Naive thymus-derived CD4-positive, alpha-beta T cell (primary cell): ENCODE measurements at regions not wholly inside any gene's neighbourhood (a gene's known extent, or its start where the extent isn't known, plus 50 kb on each side); places are given as distances from the start of the nearest gene placed in this dataset.

ENCODE experiments used
- ATAC-seq: fragments of 150-1000 bp; cut with Tn5 transposase; 2 replicates; pipeline ENCODE4 v1.10.0; 2021; ENCODE audit warnings: mild to moderate bottlenecking, moderate library complexity
- CTCF ChIA-PET: fragments of 350-600 bp; sonication (Branson Sonifier 250); formaldehyde crosslinking; loops from one replicate; lab custom pipeline; 2021; ENCODE audit warnings: antibody characterized with exemption; lab: Charles Lee
- POLR2A ChIA-PET: fragments of 350-600 bp; sonication (Branson Sonifier 250); formaldehyde crosslinking; loops from one replicate; lab custom pipeline; 2021; ENCODE audit warnings: antibody characterized with exemption, inconsistent platforms; lab: Charles Lee
- DNase-seq, 9 donors: peaks; one replicate each; pipeline versions ENCODE4 v3.0.0 to v3.0.0-alpha.2; 2020 to 2022; ENCODE audit warnings: mixed read lengths in 1 of 9
- H3K27ac ChIP-seq: one replicate; pipeline ENCODE4 v1.7.0; 2013; ENCODE audit warnings: mild to moderate bottlenecking, low read depth, low read length, moderate library complexity
- H3K27me3 ChIP-seq, 2 donors: one replicate each; pipeline ENCODE4 v1.7.0; 2013; ENCODE audit warnings: low read length in 2 of 2, mild to moderate bottlenecking in 2 of 2, moderate library complexity in 2 of 2; ENCODE audit not compliant: control insufficient read depth in 2 of 2, insufficient read depth in 2 of 2
- H3K36me3 ChIP-seq, 3 experiments: 1 replicate in 2 of 3; 2 replicates in 1 of 3; pipeline ENCODE4 v1.7.0; 2013; ENCODE audit warnings: low read length in 3 of 3, mild to moderate bottlenecking in 3 of 3, moderate library complexity in 1 of 3; ENCODE audit not compliant: insufficient read depth in 3 of 3, control insufficient read depth in 2 of 3
- H3K4me1 ChIP-seq, 2 donors: one replicate each; pipeline ENCODE4 v1.7.0; 2013; ENCODE audit warnings: low read length in 2 of 2, mild to moderate bottlenecking in 2 of 2, moderate library complexity in 1 of 2; ENCODE audit not compliant: control insufficient read depth in 2 of 2, insufficient read depth in 2 of 2
- H3K4me3 ChIP-seq: 2 replicates; pipeline ENCODE4 v1.7.0; 2013; ENCODE audit warnings: mild to moderate bottlenecking, low read length
- H3K9me3 ChIP-seq, 3 experiments: 1 replicate in 2 of 3; 2 replicates in 1 of 3; pipeline ENCODE4 v1.7.0; 2013; ENCODE audit warnings: low read length in 3 of 3; ENCODE audit not compliant: control insufficient read depth in 2 of 3
- H3K27ac Mint-ChIP-seq, 9 donors: one replicate each; pipeline ENCODE4 v1.8.0; 2020 to 2022; ENCODE audit warnings: mixed read lengths in 9 of 9, mild to moderate bottlenecking in 8 of 9, moderate library complexity in 5 of 9, inconsistent platforms in 2 of 9
- H3K27me3 Mint-ChIP-seq, 5 donors: one replicate each; pipeline ENCODE4 v1.8.0; 2021 to 2022; ENCODE audit warnings: mixed read lengths in 5 of 5, mild to moderate bottlenecking in 1 of 5
- H3K36me3 Mint-ChIP-seq, 5 donors: one replicate each; pipeline ENCODE4 v1.8.0; 2020 to 2022; ENCODE audit warnings: mixed read lengths in 5 of 5, mild to moderate bottlenecking in 3 of 5, inconsistent platforms in 1 of 5
- H3K4me1 Mint-ChIP-seq, 7 donors: one replicate each; pipeline ENCODE4 v1.8.0; 2020 to 2022; ENCODE audit warnings: mixed read lengths in 7 of 7, mild to moderate bottlenecking in 3 of 7, inconsistent platforms in 1 of 7
- H3K4me3 Mint-ChIP-seq, 10 donors: one replicate each; pipeline ENCODE4 v1.8.0; 2020 to 2022; ENCODE audit warnings: mild to moderate bottlenecking in 10 of 10, mixed read lengths in 10 of 10, moderate library complexity in 6 of 10, inconsistent platforms in 2 of 10
- H3K9me3 Mint-ChIP-seq, 11 donors: one replicate each; pipeline ENCODE4 v1.8.0; 2020 to 2022; ENCODE audit warnings: mixed read lengths in 11 of 11, mild to moderate bottlenecking in 4 of 11, inconsistent platforms in 1 of 11, moderate library complexity in 1 of 11
- intact Hi-C, 2 donors: fragments of 100-400 bp; cut with micrococcal nuclease; formaldehyde crosslinking; loops; one replicate each; pipeline ENCODE4 v1.15.1; 2023

GRCh38 chr3:30356866-30357753 is 249.3 kb upstream of the TGFBR2 start:
- H3K27ac ChIP-seq = no peak overlapping the region
- DNase-seq (no peak), ATAC-seq (no peak)
- intact Hi-C loops = loop anchor here (10.0 kb wide), 3 partner anchors 858 to 1748 kb away; partner anchors contain the start of genes STT3B (in 2 of the 2) and GPD1L (in 1 of the 2)
- Mint-ChIP-seq H3K27ac (peak overlapping the region in 4 of 9 donors; percentile 46 to 83 (median 68)), H3K27me3 (peaks cover 0 to 40% (median 0%) of the 10 kb centered on the region in 5 donors), H3K9me3 (peaks cover 0 to 4% (median 0%) of the 10 kb centered on the region in 11 donors), H3K36me3 (peaks cover 0 to 14% (median 0%) of the 10 kb centered on the region in 5 donors), H3K4me3 (peak overlapping the region in 2 of 10 donors; percentile 20 to 32), H3K4me1 (peaks cover 30 to 75% (median 61%) of the 10 kb centered on the region in 7 donors)
- H3K4me3 ChIP-seq = no peak overlapping the region
- peaks cover 36 to 44% of the 10 kb centered on the region in 2 donors for H3K4me1 ChIP-seq
- no peaks in the 10 kb centered on the region for H3K27me3 ChIP-seq
- H3K9me3 ChIP-seq = no peaks in the 10 kb centered on the region
- ChIA-PET POLR2A (interaction anchor here (0.6 to 2.4 kb wide), 5 partner anchors 13 to 336 kb away, joined by 3 to 12 read pairs (median 4); partner anchors contain the start of gene TGFBR2), CTCF (no interaction called here)
- no peaks in the 10 kb centered on the region for H3K36me3 ChIP-seq

DNA sequence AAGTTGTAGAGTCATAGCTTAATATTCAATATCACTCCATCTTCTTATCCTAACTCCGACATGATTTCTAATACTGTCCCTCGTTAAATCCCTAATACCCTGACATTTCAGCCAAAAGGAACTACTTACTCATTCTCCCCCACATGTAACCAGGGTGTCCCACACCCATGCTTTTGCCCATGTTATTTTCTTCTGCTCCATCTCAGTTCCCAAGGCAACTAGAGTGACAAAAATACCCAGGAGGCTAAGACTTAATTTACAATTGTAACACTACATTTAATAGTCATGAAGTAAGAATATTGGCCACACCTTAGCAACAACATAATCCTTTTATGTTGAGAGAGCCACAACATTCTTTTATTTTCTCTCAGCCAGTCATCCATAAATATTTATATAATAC is 248.5 kb upstream of the TGFBR2 start:
- CTCF ChIA-PET = no interaction called here
- intact Hi-C loops = loop anchor here (10.0 kb wide), 3 partner anchors 857 to 1747 kb away; partner anchors contain the start of genes STT3B (in 2 of the 2) and GPD1L (in 1 of the 2)
- Histone ChIP-seq H3K27me3 (no peaks in the 10 kb centered on the region), H3K27ac (no peak overlapping the region), H3K9me3 (no peaks in the 10 kb centered on the region), H3K4me3 (no peak overlapping the region), H3K4me1 (peaks cover 29 to 36% of the 10 kb centered on the region in 2 donors), H3K36me3 (no peaks in the 10 kb centered on the region)
- Mint-ChIP-seq H3K27me3 (peaks cover 0 to 36% (median 0%) of the 10 kb centered on the region in 5 donors), H3K36me3 (peaks cover 0 to 15% (median 0%) of the 10 kb centered on the region in 5 donors), H3K27ac (peak overlapping the region in 1 of 9 donors; percentile 37), H3K4me1 (peaks cover 26 to 67% (median 53%) of the 10 kb centered on the region in 7 donors), H3K9me3 (peaks cover 0 to 4% (median 0%) of the 10 kb centered on the region in 11 donors), H3K4me3 (peak overlapping the region in 1 of 10 donors; percentile 16)
- ATAC-seq = no peak
- POLR2A ChIA-PET = no interaction called here
- DNase-seq = no peak

GRCh38 chr3:30358871-30359270 is 247.5 kb upstream of the TGFBR2 start:
- H3K36me3 Mint-ChIP-seq = peaks cover 0 to 18% (median 0%) of the 10 kb centered on the region in 5 donors
- H3K4me3 Mint-ChIP-seq = no peak overlapping the region
- Histone ChIP-seq H3K4me3 (no peak overlapping the region), H3K4me1 (peaks cover 20 to 29% of the 10 kb centered on the region in 2 donors), H3K27me3 (no peaks in the 10 kb centered on the region), H3K36me3 (no peaks in the 10 kb centered on the region), H3K9me3 (no peaks in the 10 kb centered on the region), H3K27ac (no peak overlapping the region)
- ChIA-PET CTCF (no interaction called here), POLR2A (interaction anchor here (0.6 kb wide), 1 partner anchor 28 kb away, joined by 3 read pairs; no protein-coding TSS in a partner anchor)
- DNase-seq (no peak), ATAC-seq (no peak)
- H3K27ac Mint-ChIP-seq = no peak overlapping the region
- intact Hi-C loops = loop anchor here (10.0 kb wide), 3 partner anchors 856 to 1746 kb away; partner anchors contain the start of genes STT3B (in 2 of the 2) and GPD1L (in 1 of the 2)
- peaks cover 0 to 35% (median 0%) of the 10 kb centered on the region in 5 donors for H3K27me3 Mint-ChIP-seq
- H3K4me1 Mint-ChIP-seq = peaks cover 20 to 60% (median 46%) of the 10 kb centered on the region in 7 donors
- peaks cover 0 to 5% (median 0%) of the 10 kb centered on the region in 11 donors for H3K9me3 Mint-ChIP-seq

GRCh38 chr3:30368978-30369377 is 237.4 kb upstream of the TGFBR2 start:
- no peak overlapping the region for H3K4me3 Mint-ChIP-seq
- H3K27me3 Mint-ChIP-seq = peaks cover 0 to 5% (median 0%) of the 10 kb centered on the region in 5 donors
- no peak for DNase-seq
- peaks cover 0 to 10% (median 0%) of the 10 kb centered on the region in 5 donors for H3K36me3 Mint-ChIP-seq
- Histone ChIP-seq H3K9me3 (no peaks in the 10 kb centered on the region), H3K27ac (no peak overlapping the region), H3K4me1 (no peaks in the 10 kb centered on the region), H3K36me3 (no peaks in the 10 kb centered on the region), H3K27me3 (no peaks in the 10 kb centered on the region), H3K4me3 (no peak overlapping the region)
- peaks cover 0 to 19% (median 6%) of the 10 kb centered on the region in 7 donors for H3K4me1 Mint-ChIP-seq
- no peak overlapping the region for H3K27ac Mint-ChIP-seq
- no peak for ATAC-seq
- intact Hi-C loops = loop anchor here in 1 of 2 donors (2.0 kb wide), 1 partner anchor 14 kb away; no protein-coding TSS in a partner anchor
- ChIA-PET CTCF (interaction anchor here (1.2 kb wide), 1 partner anchor 12 kb away, joined by 4 read pairs; no protein-coding TSS in a partner anchor), POLR2A (interaction anchor here (0.7 kb wide), 1 partner anchor 320 kb away, joined by 3 read pairs; no protein-coding TSS in a partner anchor)
- H3K9me3 Mint-ChIP-seq = peaks cover 0 to 14% (median 4%) of the 10 kb centered on the region in 11 donors

DNA sequence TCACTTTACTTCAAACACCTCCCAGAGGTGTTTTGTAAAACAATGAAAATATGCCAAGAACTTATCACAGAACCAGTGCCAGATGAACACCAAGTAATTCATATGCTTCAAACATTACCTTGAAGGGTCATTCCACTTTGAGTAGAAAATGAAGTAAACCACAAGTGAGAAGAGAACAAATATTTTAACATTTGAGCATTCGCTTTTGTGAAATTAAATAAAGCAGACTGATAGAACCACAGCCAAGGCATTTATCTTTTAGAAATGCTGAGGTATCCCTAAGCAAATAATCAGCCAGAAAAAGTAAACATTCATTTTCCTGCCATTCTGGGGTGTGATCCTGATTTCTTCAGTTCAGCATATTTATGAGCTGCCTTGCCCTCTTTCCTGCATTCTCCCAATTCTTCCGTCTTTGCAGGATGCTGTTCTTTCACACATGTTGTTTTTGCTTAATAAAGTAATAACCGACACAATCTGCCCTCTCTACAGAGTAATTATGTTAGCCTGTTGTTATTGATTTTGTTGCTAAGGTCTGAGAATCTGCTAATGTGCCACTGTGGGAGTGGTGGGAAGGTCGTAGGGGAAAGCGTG is 235.6 kb upstream of the TGFBR2 start:
- Histone ChIP-seq H3K27me3 (no peaks in the 10 kb centered on the region), H3K27ac (no peak overlapping the region), H3K4me1 (no peaks in the 10 kb centered on the region), H3K36me3 (no peaks in the 10 kb centered on the region), H3K4me3 (no peak overlapping the region), H3K9me3 (no peaks in the 10 kb centered on the region)
- no peak overlapping the region for H3K4me3 Mint-ChIP-seq
- no peak for DNase-seq
- intact Hi-C loops = no loop called here
- peaks cover 0 to 14% (median 4%) of the 10 kb centered on the region in 11 donors for H3K9me3 Mint-ChIP-seq
- no peak for ATAC-seq
- H3K4me1 Mint-ChIP-seq = peaks cover 0 to 26% (median 7%) of the 10 kb centered on the region in 7 donors
- no peak overlapping the region for H3K27ac Mint-ChIP-seq
- peaks cover 0 to 7% (median 0%) of the 10 kb centered on the region in 5 donors for H3K27me3 Mint-ChIP-seq
- POLR2A ChIA-PET = no interaction called here
- CTCF ChIA-PET = no interaction called here
- H3K36me3 Mint-ChIP-seq = peaks cover 0 to 10% (median 0%) of the 10 kb centered on the region in 5 donors

DNA sequence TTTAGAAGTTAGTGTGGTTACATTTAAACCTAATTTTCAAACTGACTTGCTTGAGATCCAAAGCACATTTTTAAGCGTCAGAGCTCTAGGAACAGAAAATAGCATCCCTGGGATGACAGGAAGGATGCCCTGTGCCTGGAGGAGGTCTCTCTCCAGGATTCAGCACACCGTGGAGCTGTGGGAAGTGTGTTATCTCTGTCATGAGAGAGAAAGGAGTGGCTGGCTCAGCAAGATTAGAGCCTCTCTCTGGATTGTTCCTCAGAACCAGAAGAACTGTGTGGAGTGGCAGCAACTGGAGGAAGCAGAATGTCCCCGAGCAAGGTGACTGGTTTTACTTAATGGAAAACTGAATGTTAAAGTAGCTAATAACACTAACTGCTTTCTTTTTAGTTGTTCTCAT is 233.6 kb upstream of the TGFBR2 start:
- Histone ChIP-seq H3K9me3 (no peaks in the 10 kb centered on the region), H3K27ac (no peak overlapping the region), H3K27me3 (no peaks in the 10 kb centered on the region), H3K4me3 (no peak overlapping the region), H3K36me3 (no peaks in the 10 kb centered on the region), H3K4me1 (no peaks in the 10 kb centered on the region)
- Mint-ChIP-seq H3K27me3 (peaks cover 0 to 7% (median 0%) of the 10 kb centered on the region in 5 donors), H3K4me1 (peaks cover 0 to 26% (median 7%) of the 10 kb centered on the region in 7 donors), H3K27ac (no peak overlapping the region), H3K9me3 (peaks cover 0 to 8% (median 0%) of the 10 kb centered on the region in 11 donors), H3K36me3 (peaks cover 0 to 4% (median 0%) of the 10 kb centered on the region in 5 donors), H3K4me3 (no peak overlapping the region)
- DNase-seq (no peak), ATAC-seq (no peak)
- ChIA-PET POLR2A (interaction anchor here (0.8 to 1.5 kb wide), 2 partner anchors 8 to 237 kb away, joined by 3 read pairs; no protein-coding TSS in a partner anchor), CTCF (no interaction called here)
- intact Hi-C loops = no loop called here
